Skeletal muscle satellite cell (primary cell): ENCODE measurements at regions not wholly inside any gene's neighbourhood (a gene's known extent, or its start where the extent isn't known, plus 50 kb on each side); places are given as distances from the start of the nearest gene placed in this dataset.

Experiments
- H3K27me3 ChIP-seq: 2 replicates; pipeline ENCODE4 v1.7.0; 2013; ENCODE audit warnings: low read length; ENCODE audit not compliant: control insufficient read depth, insufficient read depth
- H3K36me3 ChIP-seq: 2 replicates; pipeline ENCODE4 v1.7.0; 2013; ENCODE audit warnings: mild to moderate bottlenecking, control low read depth, low read length; ENCODE audit not compliant: insufficient read depth
- H3K4me1 ChIP-seq: 2 replicates; pipeline ENCODE4 v1.7.0; 2013; ENCODE audit warnings: low read length; ENCODE audit not compliant: control insufficient read depth, insufficient read depth
- H3K4me2 ChIP-seq: 2 replicates; pipeline ENCODE4 v1.7.0; 2013; ENCODE audit warnings: mild to moderate bottlenecking, low read length
- H3K4me3 ChIP-seq: 2 replicates; pipeline ENCODE4 v1.7.0; 2013; ENCODE audit warnings: low read length
- H3K9ac ChIP-seq: 2 replicates; pipeline ENCODE4 v1.7.0; 2013; ENCODE audit warnings: mild to moderate bottlenecking, low read depth, low read length, moderate library complexity
- H3K9me3 ChIP-seq: replicated peaks from 2 replicates; pipeline ENCODE4 v1.7.0; 2013; ENCODE audit warnings: mild to moderate bottlenecking, control low read depth, low read length

- H3K4me1 ChIP-seq = no peaks in the 10 kb centered on the region
- no peaks in the 10 kb centered on the region for H3K9me3 ChIP-seq
These were observed 258.6 kb upstream of the TMPO start for GRCh38 chr12:98256830-98257229.

GRCh38 chr12:98259693-98260092, 255.7 kb upstream of the TMPO start:
- H3K36me3 ChIP-seq = no peaks in the 10 kb centered on the region
- no peaks in the 10 kb centered on the region for H3K9me3 ChIP-seq
- no peak overlapping the region for H3K4me2 ChIP-seq
- H3K4me1 ChIP-seq = no peaks in the 10 kb centered on the region
- peaks cover 9% of the 10 kb centered on the region for H3K27me3 ChIP-seq
- H3K4me3 ChIP-seq = no peak overlapping the region
- no peak overlapping the region for H3K9ac ChIP-seq

More at GRCh38 chr12:98256830-98257229, 258.6 kb upstream of the TMPO start:
- no peak overlapping the region for H3K9ac ChIP-seq
- no peaks in the 10 kb centered on the region for H3K36me3 ChIP-seq
- peaks cover 2% of the 10 kb centered on the region for H3K27me3 ChIP-seq
- H3K4me3 ChIP-seq = no peak overlapping the region
- H3K4me2 ChIP-seq = no peak overlapping the region

- Histone ChIP-seq H3K9ac (no peak overlapping the region), H3K4me1 (no peaks in the 10 kb centered on the region), H3K4me2 (no peak overlapping the region), H3K4me3 (no peak overlapping the region), H3K27me3 (peaks cover 10% of the 10 kb centered on the region), H3K36me3 (no peaks in the 10 kb centered on the region), H3K9me3 (no peaks in the 10 kb centered on the region)
These were observed 255.1 kb upstream of the TMPO start for GRCh38 chr12:98260276-98260675.

GRCh38 chr12:98262902-98263301, 252.5 kb upstream of the TMPO start:
- no peak overlapping the region for H3K9ac ChIP-seq
- H3K9me3 ChIP-seq = no peaks in the 10 kb centered on the region
- H3K4me3 ChIP-seq = no peak overlapping the region
- H3K36me3 ChIP-seq = no peaks in the 10 kb centered on the region
- H3K4me1 ChIP-seq = no peaks in the 10 kb centered on the region
- peaks cover 8% of the 10 kb centered on the region for H3K27me3 ChIP-seq
- no peak overlapping the region for H3K4me2 ChIP-seq

GRCh38 chr12:98274430-98275130, 240.8 kb upstream of the TMPO start:
- Histone ChIP-seq H3K9ac (no peak overlapping the region), H3K4me1 (no peaks in the 10 kb centered on the region), H3K36me3 (no peaks in the 10 kb centered on the region), H3K9me3 (no peaks in the 10 kb centered on the region), H3K4me3 (no peak overlapping the region), H3K4me2 (no peak overlapping the region), H3K27me3 (no peaks in the 10 kb centered on the region)

GRCh38 chr12:98275131-98275475, 240.3 kb upstream of the TMPO start:
- Histone ChIP-seq H3K36me3 (no peaks in the 10 kb centered on the region), H3K4me3 (no peak overlapping the region), H3K27me3 (no peaks in the 10 kb centered on the region)

GRCh38 chr12:98280152-98280551, 235.2 kb upstream of the TMPO start:
- Histone ChIP-seq H3K9me3 (no peaks in the 10 kb centered on the region), H3K27me3 (no peaks in the 10 kb centered on the region), H3K36me3 (no peaks in the 10 kb centered on the region)

More at GRCh38 chr12:98275131-98275475, 240.3 kb upstream of the TMPO start:
- no peak overlapping the region for H3K4me2 ChIP-seq
- no peaks in the 10 kb centered on the region for H3K9me3 ChIP-seq
- H3K4me1 ChIP-seq = no peaks in the 10 kb centered on the region
- no peak overlapping the region for H3K9ac ChIP-seq

GRCh38 chr12:98280621-98281020, 234.8 kb upstream of the TMPO start:
- H3K9ac ChIP-seq = no peak overlapping the region
- H3K4me1 ChIP-seq = no peaks in the 10 kb centered on the region
- no peak overlapping the region for H3K4me3 ChIP-seq
- no peaks in the 10 kb centered on the region for H3K9me3 ChIP-seq
- H3K27me3 ChIP-seq = no peaks in the 10 kb centered on the region
- H3K36me3 ChIP-seq = no peaks in the 10 kb centered on the region
- no peak overlapping the region for H3K4me2 ChIP-seq

More at GRCh38 chr12:98280152-98280551, 235.2 kb upstream of the TMPO start:
- Histone ChIP-seq H3K4me1 (no peaks in the 10 kb centered on the region), H3K4me2 (no peak overlapping the region), H3K9ac (no peak overlapping the region), H3K4me3 (no peak overlapping the region)

- H3K4me2 ChIP-seq = no peak overlapping the region
These were observed 223.6 kb upstream of the TMPO start for GRCh38 chr12:98291828-98292227.

GRCh38 chr12:98294051-98294805, 221.2 kb upstream of the TMPO start:
- Histone ChIP-seq H3K9me3 (no peaks in the 10 kb centered on the region), H3K9ac (no peak overlapping the region), H3K4me2 (no peak overlapping the region), H3K4me3 (no peak overlapping the region), H3K27me3 (peaks cover 4% of the 10 kb centered on the region), H3K36me3 (no peaks in the 10 kb centered on the region), H3K4me1 (no peaks in the 10 kb centered on the region)

More at GRCh38 chr12:98291828-98292227, 223.6 kb upstream of the TMPO start:
- no peak overlapping the region for H3K4me3 ChIP-seq
- no peaks in the 10 kb centered on the region for H3K9me3 ChIP-seq
- H3K27me3 ChIP-seq = no peaks in the 10 kb centered on the region
- no peaks in the 10 kb centered on the region for H3K4me1 ChIP-seq
- no peak overlapping the region for H3K9ac ChIP-seq
- H3K36me3 ChIP-seq = no peaks in the 10 kb centered on the region

GRCh38 chr12:98295681-98296080, 219.7 kb upstream of the TMPO start:
- Histone ChIP-seq H3K4me1 (no peaks in the 10 kb centered on the region), H3K36me3 (no peaks in the 10 kb centered on the region), H3K4me3 (no peak overlapping the region)

More at GRCh38 chr12:98295681-98296080, 219.7 kb upstream of the TMPO start:
- H3K27me3 ChIP-seq = peaks cover 5% of the 10 kb centered on the region
- H3K9ac ChIP-seq = no peak overlapping the region
- H3K9me3 ChIP-seq = no peaks in the 10 kb centered on the region
- H3K4me2 ChIP-seq = no peak overlapping the region
